Mucosa of descending colon (tissue), 3 donors: ENCODE measurements at regions not wholly inside any gene's neighbourhood (a gene's known extent, or its start where the extent isn't known, plus 50 kb on each side); places are given as distances from the start of the nearest gene placed in this dataset.
A peak's percentile ranks its signal among the peaks of the same experiment; 100 is the strongest.

Experiments used
- ATAC-seq: fragments of 200-7000 bp; cut with Tn5 transposase; one replicate; pipeline ENCODE4 v1.9.1; 2020; ENCODE audit warnings: mild to moderate bottlenecking, moderate library complexity
- DNase-seq, 3 donors: peaks; one replicate each; pipeline ENCODE4 v3.0.0-alpha.2; 2020
- H3K36me3 ChIP-seq: fragments of 200-600 bp; one replicate; pipeline ENCODE4 v1.8.0; 2021; ENCODE audit warnings: low read depth, mild to moderate bottlenecking
- H3K4me1 ChIP-seq: fragments of 200-600 bp; one replicate; pipeline ENCODE4 v1.8.0; 2021; ENCODE audit warnings: low read depth, mild to moderate bottlenecking
- H3K4me3 ChIP-seq: fragments of 200-600 bp; one replicate; pipeline ENCODE4 v1.8.0; 2021; ENCODE audit warnings: mild to moderate bottlenecking
- H3K9me3 ChIP-seq: fragments of 200-600 bp; one replicate; pipeline ENCODE4 v1.8.0; 2021; ENCODE audit warnings: mild to moderate bottlenecking
- intact Hi-C, 2 donors: fragments of 100-400 bp; cut with DNase I in 1 of 2; cut with micrococcal nuclease in 1 of 2; formaldehyde crosslinking; loops; one replicate each; pipeline versions ENCODE4 v1.11.0 to v1.11.1; 2022; cut with DNase I, micrococcal nuclease
- TF ChIP-seq, protein P1 (sequence below): fragments of 200-600 bp; IDR thresholded peaks from one replicate; pipeline ENCODE4 v1.8.0; 2022; ENCODE audit warnings: antibody characterized with exemption, mild to moderate bottlenecking
- donor health status: DM: no; HTN: no; CAD: no; lungs with moderate emphysema.
- donor health status: DM: no; HTN: no; CAD: no.
- donor health status: DM: no; HTN: yes; CAD: no.

GRCh38 chr7:13028825-13029099 lies 341.3 kb downstream of the ARL4A start:
- TF ChIP-seq, protein P1, sequence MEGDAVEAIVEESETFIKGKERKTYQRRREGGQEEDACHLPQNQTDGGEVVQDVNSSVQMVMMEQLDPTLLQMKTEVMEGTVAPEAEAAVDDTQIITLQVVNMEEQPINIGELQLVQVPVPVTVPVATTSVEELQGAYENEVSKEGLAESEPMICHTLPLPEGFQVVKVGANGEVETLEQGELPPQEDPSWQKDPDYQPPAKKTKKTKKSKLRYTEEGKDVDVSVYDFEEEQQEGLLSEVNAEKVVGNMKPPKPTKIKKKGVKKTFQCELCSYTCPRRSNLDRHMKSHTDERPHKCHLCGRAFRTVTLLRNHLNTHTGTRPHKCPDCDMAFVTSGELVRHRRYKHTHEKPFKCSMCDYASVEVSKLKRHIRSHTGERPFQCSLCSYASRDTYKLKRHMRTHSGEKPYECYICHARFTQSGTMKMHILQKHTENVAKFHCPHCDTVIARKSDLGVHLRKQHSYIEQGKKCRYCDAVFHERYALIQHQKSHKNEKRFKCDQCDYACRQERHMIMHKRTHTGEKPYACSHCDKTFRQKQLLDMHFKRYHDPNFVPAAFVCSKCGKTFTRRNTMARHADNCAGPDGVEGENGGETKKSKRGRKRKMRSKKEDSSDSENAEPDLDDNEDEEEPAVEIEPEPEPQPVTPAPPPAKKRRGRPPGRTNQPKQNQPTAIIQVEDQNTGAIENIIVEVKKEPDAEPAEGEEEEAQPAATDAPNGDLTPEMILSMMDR: no peak
- H3K4me3 ChIP-seq: no peak overlapping the region
- H3K4me1 ChIP-seq: no peaks in the 10 kb centered on the region
- DNase-seq: no peak
- intact Hi-C loops: no loop called here
- H3K36me3 ChIP-seq: no peaks in the 10 kb centered on the region
- ATAC-seq: no peak
- no peaks in the 10 kb centered on the region for H3K9me3 ChIP-seq

DNA sequence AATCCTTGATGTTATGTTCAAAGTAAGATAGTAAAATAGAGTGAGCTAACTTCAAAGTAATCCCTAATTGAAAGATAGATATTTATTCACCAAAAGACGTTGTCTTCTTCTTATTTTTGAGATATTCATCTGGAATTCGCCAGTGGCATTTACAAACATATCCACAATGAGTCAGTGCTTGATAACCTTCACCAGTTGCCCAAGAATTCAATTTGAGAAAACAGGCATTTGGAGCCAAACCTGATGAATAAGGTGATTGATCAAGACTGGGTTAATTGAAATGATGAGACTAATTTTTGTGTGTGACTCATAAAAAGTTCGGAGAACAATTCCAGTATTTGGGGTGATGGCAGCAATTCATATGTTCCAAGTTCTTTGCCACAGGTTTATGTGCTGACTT lies 344.0 kb downstream of the ARL4A start:
- no peaks in the 10 kb centered on the region for H3K4me1 ChIP-seq
- H3K4me3 ChIP-seq: no peak overlapping the region
- TF ChIP-seq, protein P1: no peak
- no peaks in the 10 kb centered on the region for H3K9me3 ChIP-seq
- H3K36me3 ChIP-seq: no peaks in the 10 kb centered on the region
- intact Hi-C loops: no loop called here
- ATAC-seq: no peak
- no peak for DNase-seq

DNA sequence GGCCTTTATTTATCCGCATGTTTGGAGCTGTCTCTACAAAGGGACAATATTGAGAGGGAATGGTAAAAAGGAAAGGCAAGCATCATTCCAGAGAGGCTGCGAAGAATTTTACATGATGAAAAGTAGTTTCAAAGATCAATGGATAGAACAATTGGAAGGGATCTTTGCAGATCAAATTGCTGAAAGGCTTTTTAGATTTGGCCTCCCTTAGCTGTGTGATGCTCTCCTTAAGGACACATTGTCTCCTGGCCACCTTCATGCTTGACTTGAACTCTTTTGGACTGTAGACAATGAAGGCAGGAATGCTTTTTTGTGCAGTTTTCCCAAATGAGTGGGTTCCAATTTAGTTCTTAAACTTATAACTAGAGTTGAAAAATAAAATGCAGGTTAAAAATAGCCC lies 344.7 kb downstream of the ARL4A start:
- DNase-seq (no peak), ATAC-seq (no peak)
- no peaks in the 10 kb centered on the region for H3K4me1 ChIP-seq
- H3K9me3 ChIP-seq: no peaks in the 10 kb centered on the region
- TF ChIP-seq, protein P1: no peak
- H3K36me3 ChIP-seq: no peaks in the 10 kb centered on the region
- intact Hi-C loops: no loop called here
- H3K4me3 ChIP-seq: no peak overlapping the region

GRCh38 chr7:13032576-13032975 lies 345.1 kb downstream of the ARL4A start:
- intact Hi-C loops: no loop called here
- DNase-seq (no peak), ATAC-seq (peak; percentile 43)
- H3K4me1 ChIP-seq: no peaks in the 10 kb centered on the region
- H3K9me3 ChIP-seq: no peaks in the 10 kb centered on the region
- H3K36me3 ChIP-seq: no peaks in the 10 kb centered on the region
- TF ChIP-seq, protein P1: no peak
- H3K4me3 ChIP-seq: no peak overlapping the region

DNA sequence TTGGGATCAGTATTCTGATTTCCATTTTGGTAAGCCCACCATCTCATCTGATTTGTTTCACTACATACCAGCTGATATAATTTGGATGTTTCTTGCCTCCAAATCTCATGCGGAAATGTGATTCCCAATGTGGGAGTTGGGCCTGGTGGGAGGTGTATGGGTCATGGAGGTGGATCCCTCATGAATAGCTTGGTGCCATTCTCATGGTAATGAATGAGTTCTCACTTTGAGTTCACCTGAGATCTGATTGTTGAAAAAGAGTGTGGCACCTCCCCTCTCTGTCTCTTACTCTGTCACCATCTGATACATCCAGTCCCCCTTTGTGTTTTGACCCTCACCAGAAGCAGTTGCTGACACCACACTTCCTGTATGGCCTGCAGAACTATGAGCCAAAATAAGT lies 347.3 kb downstream of the ARL4A start:
- H3K36me3 ChIP-seq: no peaks in the 10 kb centered on the region
- no peak for ATAC-seq
- H3K4me1 ChIP-seq: no peaks in the 10 kb centered on the region
- TF ChIP-seq, protein P1: no peak
- H3K4me3 ChIP-seq: no peak overlapping the region
- intact Hi-C loops: no loop called here
- DNase-seq: no peak
- no peaks in the 10 kb centered on the region for H3K9me3 ChIP-seq

DNA sequence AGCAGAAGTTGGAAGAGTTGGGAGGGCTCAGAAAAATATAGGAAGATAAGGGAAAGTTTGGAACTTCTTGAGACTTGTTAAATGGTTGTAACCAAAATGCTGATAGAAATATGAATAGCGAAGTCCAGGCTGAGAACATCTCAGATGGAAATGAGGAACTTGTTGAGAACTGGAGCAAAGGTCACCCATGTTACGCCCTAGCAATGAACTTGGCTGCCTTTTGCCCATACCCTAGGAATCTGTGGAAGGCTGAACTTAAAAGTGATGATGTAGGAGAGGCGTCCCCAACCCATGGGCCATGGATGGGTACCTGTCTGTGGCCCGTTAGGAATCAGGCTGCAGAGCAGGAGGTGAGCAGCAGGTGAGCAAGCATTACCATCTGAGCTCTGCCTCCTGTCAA lies 347.8 kb downstream of the ARL4A start:
- no peaks in the 10 kb centered on the region for H3K4me1 ChIP-seq
- peak; percentile 24 for ATAC-seq
- H3K9me3 ChIP-seq: no peaks in the 10 kb centered on the region
- intact Hi-C loops: no loop called here
- no peak for DNase-seq
- TF ChIP-seq, protein P1: no peak
- no peaks in the 10 kb centered on the region for H3K36me3 ChIP-seq
- H3K4me3 ChIP-seq: no peak overlapping the region
